ENCODE measurements at regions not wholly inside any gene's neighbourhood (a gene's known extent, or its start where the extent isn't known, plus 50 kb on each side); places are given as distances from the start of the nearest gene placed in this dataset.

- H3K36me3 ChIP-seq (replicated peaks in 1 of 2; ENCODE audit: control insufficient read depth in 1 of 2, insufficient read depth in 2 of 2, low read length in 2 of 2) = no peaks in the 10 kb centered on the region
- H4K20me1 ChIP-seq (ENCODE audit: insufficient read depth, low read length) = no peaks in the 10 kb centered on the region
- BruUV-seq (replicated peaks) = no TSS peak
- peaks cover 55% of the 10 kb centered on the region for H3K4me1 ChIP-seq (ENCODE audit: insufficient read depth, low read length)
- ChIA-PET CTCF (ENCODE audit: low intra/inter-chr PET ratio, low total read pairs) (no interaction called here), POLR2A (interaction anchor here (0.9 kb wide), 1 partner anchor 10 kb away, joined by 3 read pairs; no protein-coding TSS in a partner anchor)
- H3K79me2 ChIP-seq (ENCODE audit: insufficient read depth, low read length) = peaks cover 2% of the 10 kb centered on the region
- ATAC-seq (no peak), DNase-seq (ENCODE audit: low spot score) (no peak), FAIRE-seq (no peak)
- no peaks in the 10 kb centered on the region for H3K27me3 ChIP-seq (ENCODE audit: control insufficient read depth in 1 of 2, insufficient read depth in 2 of 2, low read length in 2 of 2)
- no peak overlapping the region for H3K9ac ChIP-seq (ENCODE audit: insufficient read depth, low read depth, low read length)
- TF ChIP-seq ZNF382 (CRISPR knock-in tag; IDR thresholded peaks at IDR 0.05; ENCODE audit: borderline replicate concordance) (no peak), RBAK (CRISPR knock-in tag; IDR thresholded peaks at IDR 0.05) (peak; percentile 93)
- peaks cover 5% of the 10 kb centered on the region for H3K9me3 ChIP-seq (ENCODE audit: low read length)
- intact Hi-C loops (cut with micrococcal nuclease; ENCODE audit: unreplicated experiment) = no loop called here
- in situ Hi-C loops (cut with HindIII; ENCODE audit: extremely low pct_ligation_motif_present, low pct_unique_long_range_greater_than_20kb) = no loop called here
- H3K27ac ChIP-seq (ENCODE audit: extremely low read length, insufficient read depth, low read length) = no peak overlapping the region
- H3K4me2 ChIP-seq (ENCODE audit: low read depth, low read length) = no peak overlapping the region
- H2AFZ ChIP-seq (ENCODE audit: low read length) = no peak overlapping the region
- no peak overlapping the region for H3K4me3 ChIP-seq (replicated peaks in 1 of 3; ENCODE audit: insufficient read depth in 1 of 3, low read depth in 2 of 3, low read length in 3 of 3)
Measured at GRCh38 chr5:60477849-60478248, 222.1 kb downstream of the DEPDC1B start.

- Histone ChIP-seq H3K27ac (ENCODE audit: extremely low read length, insufficient read depth, low read length) (peak overlapping the region; percentile 51), H3K9ac (ENCODE audit: insufficient read depth, low read depth, low read length) (no peak overlapping the region), H3K79me2 (ENCODE audit: insufficient read depth, low read length) (peaks cover 5% of the 10 kb centered on the region), H3K9me3 (ENCODE audit: low read length) (peaks cover 5% of the 10 kb centered on the region), H3K27me3 (ENCODE audit: control insufficient read depth in 1 of 2, insufficient read depth in 2 of 2, low read length in 2 of 2) (no peaks in the 10 kb centered on the region), H3K36me3 (replicated peaks in 1 of 2; ENCODE audit: control insufficient read depth in 1 of 2, insufficient read depth in 2 of 2, low read length in 2 of 2) (no peaks in the 10 kb centered on the region), H2AFZ (ENCODE audit: low read length) (no peak overlapping the region), H3K4me3 (replicated peaks in 1 of 3; ENCODE audit: insufficient read depth in 1 of 3, low read depth in 2 of 3, low read length in 3 of 3) (no peak overlapping the region), H4K20me1 (ENCODE audit: insufficient read depth, low read length) (no peaks in the 10 kb centered on the region), H3K4me1 (ENCODE audit: insufficient read depth, low read length) (peaks cover 43% of the 10 kb centered on the region), H3K4me2 (ENCODE audit: low read depth, low read length) (no peak overlapping the region; the same call in 1 of the 2 replicates)
- no TSS peak for BruUV-seq (replicated peaks)
- intact Hi-C loops (cut with micrococcal nuclease; ENCODE audit: unreplicated experiment) (no loop called here), in situ Hi-C loops (cut with HindIII; ENCODE audit: extremely low pct_ligation_motif_present, low pct_unique_long_range_greater_than_20kb) (no loop called here)
- CTCF ChIA-PET (ENCODE audit: low intra/inter-chr PET ratio, low total read pairs) = no interaction called here
- POLR2A ChIA-PET = interaction anchor here (1.2 to 3.0 kb wide), 6 partner anchors 10 to 26 kb away, joined by 4 to 17 read pairs (median 8); no protein-coding TSS in a partner anchor
- 9% methylated on average over 3 of the region's 3 CpGs for WGBS (ENCODE audit: low lambda C conversion rate)
- FAIRE-seq (peak; percentile 59), ATAC-seq (peak; percentile 97), DNase-seq (ENCODE audit: low spot score) (peak; percentile 91)
- TF ChIP-seq ZKSCAN5 (CRISPR knock-in tag; IDR thresholded peaks at IDR 0.05) = peak; percentile 67; the same call in 1 of the 2 replicates
- TF ChIP-seq NFIB (CRISPR knock-in tag; IDR thresholded peaks at IDR 0.05; ENCODE audit: borderline replicate concordance) = no peak
- no peak for TF ChIP-seq ZBTB26 (CRISPR knock-in tag; IDR thresholded peaks at IDR 0.05; ENCODE audit: borderline replicate concordance)
- no peak for TF ChIP-seq MXD3 (CRISPR knock-in tag; IDR thresholded peaks at IDR 0.05)
- peak; percentile 84; the same call in 1 of the 2 replicates for TF ChIP-seq GATA4 (IDR thresholded peaks at IDR 0.05; ENCODE audit: borderline replicate concordance, low read depth)
- no peak for TF ChIP-seq PLSCR1 (CRISPR knock-in tag; IDR thresholded peaks at IDR 0.05; ENCODE audit: borderline replicate concordance)
- TF ChIP-seq ZNF232 (CRISPR knock-in tag; IDR thresholded peaks at IDR 0.05; ENCODE audit: borderline replicate concordance) = no peak
- TF ChIP-seq MXI1 (IDR thresholded peaks at IDR 0.05; ENCODE audit: borderline replicate concordance, low read depth, low read length) = no peak
- no peak for TF ChIP-seq CHD4 (IDR thresholded peaks at IDR 0.05; ENCODE audit: borderline replicate concordance, low read length)
- no peak for TF ChIP-seq CBFB (CRISPR knock-in tag; IDR thresholded peaks at IDR 0.05)
- no peak for TF ChIP-seq MTERF4 (CRISPR knock-in tag; IDR thresholded peaks at IDR 0.05)
- TF ChIP-seq REXO4 (CRISPR knock-in tag; IDR thresholded peaks at IDR 0.05; ENCODE audit: borderline replicate concordance) = no peak
- no peak for TF ChIP-seq ZNF569 (CRISPR knock-in tag; IDR thresholded peaks at IDR 0.05; ENCODE audit: borderline replicate concordance)
- TF ChIP-seq ZNF747 (CRISPR knock-in tag; IDR thresholded peaks at IDR 0.05; ENCODE audit: borderline replicate concordance) = no peak
Measured at GRCh38 chr5:60473654-60474053, 226.3 kb downstream of the DEPDC1B start.
